ENCODE measurements at regions not wholly inside any gene's neighbourhood (a gene's known extent, or its start where the extent isn't known, plus 50 kb on each side); places are given as distances from the start of the nearest gene placed in this dataset.
"Not testable (repeated sequence)": the region's sequence is repeated elsewhere in the genome, so short reads cannot be mapped to it uniquely, and the experiment has no call there.

DNA sequence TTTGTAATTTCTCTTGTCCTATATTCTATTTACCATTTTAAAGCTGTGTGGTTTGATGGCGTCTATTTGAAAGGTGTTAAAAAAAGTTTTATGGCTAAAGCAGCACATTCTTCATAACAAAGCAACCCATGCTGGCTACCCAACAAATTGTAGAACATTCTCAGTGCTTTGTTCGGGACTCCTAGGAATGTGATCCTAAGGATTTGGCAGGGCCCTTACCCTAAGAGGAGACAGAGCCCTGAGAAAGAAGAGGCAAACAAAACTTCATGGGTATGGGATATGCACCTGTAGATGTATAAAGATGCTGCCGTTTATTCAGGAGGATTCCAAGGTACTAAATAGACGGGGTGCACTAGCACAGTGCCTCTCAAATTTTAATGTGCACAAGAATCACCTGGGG, 370.8 kb upstream of the DIPK2B start:
- Histone ChIP-seq H3K4me1 (ENCODE audit: control insufficient read depth, insufficient read depth, low read length) (peaks cover 3% of the 10 kb centered on the region; the same call in 1 of the 2 replicates), H3K27ac (ENCODE audit: low read depth, low read length) (no peak overlapping the region), H3K27me3 (ENCODE audit: control insufficient read depth, insufficient read depth, low read length) (no peaks in the 10 kb centered on the region), H3K9ac (ENCODE audit: low read length) (no peak overlapping the region), H3K36me3 (ENCODE audit: control insufficient read depth, insufficient read depth, low read length) (no peaks in the 10 kb centered on the region), H3K4me3 (ENCODE audit: low read depth, low read length) (no peak overlapping the region), H3K9me3 (ENCODE audit: control insufficient read depth, insufficient read depth, low read depth, low read length) (no peaks in the 10 kb centered on the region; the same call in 1 of the 2 replicates)

DNA sequence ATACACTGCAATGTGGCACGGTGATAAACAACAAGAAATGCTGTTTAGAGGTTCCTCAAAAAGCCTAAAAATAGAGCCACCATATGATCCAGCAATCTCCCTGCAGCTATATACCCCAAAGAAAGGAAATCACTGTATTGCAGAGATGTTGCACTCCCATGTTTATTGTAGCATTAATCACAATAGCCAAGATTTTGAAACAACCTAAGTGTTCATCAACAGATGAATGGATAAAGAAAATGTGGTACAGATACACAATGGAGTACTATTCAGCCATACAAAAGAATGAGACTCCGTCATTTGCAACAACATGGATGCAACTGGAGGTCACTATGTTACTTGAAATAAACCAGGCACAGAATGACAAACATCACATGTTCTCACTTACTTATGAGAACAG, 365.8 kb upstream of the DIPK2B start:
- H3K4me3 ChIP-seq (ENCODE audit: low read depth, low read length) = no peak overlapping the region
- no peak overlapping the region for H3K9ac ChIP-seq (ENCODE audit: low read length)
- H3K27ac ChIP-seq (ENCODE audit: low read depth, low read length) = no peak overlapping the region
- H3K4me1 ChIP-seq (ENCODE audit: control insufficient read depth, insufficient read depth, low read length) = no peaks in the 10 kb centered on the region
- H3K36me3 ChIP-seq (ENCODE audit: control insufficient read depth, insufficient read depth, low read length) = no peaks in the 10 kb centered on the region
- H3K27me3 ChIP-seq (ENCODE audit: control insufficient read depth, insufficient read depth, low read length) = no peaks in the 10 kb centered on the region
- H3K9me3 ChIP-seq (ENCODE audit: control insufficient read depth, insufficient read depth, low read depth, low read length) = peaks cover 2% of the 10 kb centered on the region; the same call in 1 of the 2 replicates

DNA sequence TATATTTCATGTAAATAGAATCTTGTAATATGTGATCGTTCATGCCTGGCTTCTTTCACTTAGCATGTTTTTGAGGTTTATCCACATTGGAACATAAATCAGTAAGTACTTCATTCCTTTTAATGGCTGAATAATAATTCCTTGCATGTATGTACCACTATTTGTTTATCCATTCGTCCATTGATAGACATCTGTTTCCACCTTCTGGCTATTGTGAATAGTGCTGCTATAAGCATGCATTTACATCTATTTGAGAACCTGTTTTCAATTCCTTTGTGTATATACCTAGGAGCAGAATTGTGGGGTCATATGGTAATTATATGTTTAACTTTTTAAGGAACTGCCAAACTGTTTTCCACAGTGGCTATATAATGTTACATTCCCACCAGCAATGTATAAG, 356.7 kb upstream of the DIPK2B start:
- no peaks in the 10 kb centered on the region for H3K36me3 ChIP-seq (ENCODE audit: control insufficient read depth, insufficient read depth, low read length)
- H3K9me3 ChIP-seq (ENCODE audit: control insufficient read depth, insufficient read depth, low read depth, low read length) = no peaks in the 10 kb centered on the region; the same call in 1 of the 2 replicates
- no peaks in the 10 kb centered on the region for H3K4me1 ChIP-seq (ENCODE audit: control insufficient read depth, insufficient read depth, low read length)
- no peaks in the 10 kb centered on the region; the same call in 1 of the 2 replicates for H3K27me3 ChIP-seq (ENCODE audit: control insufficient read depth, insufficient read depth, low read length)
- no peak overlapping the region for H3K9ac ChIP-seq (ENCODE audit: low read length)
- H3K27ac ChIP-seq (ENCODE audit: low read depth, low read length) = no peak overlapping the region
- H3K4me3 ChIP-seq (ENCODE audit: low read depth, low read length) = no peak overlapping the region

DNA sequence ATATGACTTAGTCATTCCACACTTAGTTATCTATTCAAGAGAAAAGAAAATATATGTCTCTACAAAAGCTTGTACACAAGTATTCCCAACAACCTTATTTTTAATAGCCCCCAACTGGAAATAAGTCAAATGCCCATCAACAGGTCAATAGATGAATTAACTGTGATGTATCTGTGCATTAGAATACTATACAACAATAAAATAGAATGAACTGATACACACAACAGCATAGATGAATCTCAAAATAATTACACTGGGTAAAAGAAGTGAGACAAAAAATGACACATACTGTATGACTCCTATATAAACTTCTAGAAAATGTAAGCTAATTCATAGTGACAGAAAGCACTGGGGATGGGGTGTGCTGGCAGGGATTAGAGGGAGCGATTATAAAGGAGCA, 354.1 kb upstream of the DIPK2B start:
- H3K4me1 ChIP-seq (ENCODE audit: control insufficient read depth, insufficient read depth, low read length) = no peaks in the 10 kb centered on the region
- no peaks in the 10 kb centered on the region for H3K36me3 ChIP-seq (ENCODE audit: control insufficient read depth, insufficient read depth, low read length)
- no peaks in the 10 kb centered on the region; the same call in 1 of the 2 replicates for H3K27me3 ChIP-seq (ENCODE audit: control insufficient read depth, insufficient read depth, low read length)
- H3K27ac ChIP-seq (ENCODE audit: low read depth, low read length) = no peak overlapping the region
- no peak overlapping the region for H3K9ac ChIP-seq (ENCODE audit: low read length)
- no peak overlapping the region for H3K4me3 ChIP-seq (ENCODE audit: low read depth, low read length)
- no peaks in the 10 kb centered on the region for H3K9me3 ChIP-seq (ENCODE audit: control insufficient read depth, insufficient read depth, low read depth, low read length)

DNA sequence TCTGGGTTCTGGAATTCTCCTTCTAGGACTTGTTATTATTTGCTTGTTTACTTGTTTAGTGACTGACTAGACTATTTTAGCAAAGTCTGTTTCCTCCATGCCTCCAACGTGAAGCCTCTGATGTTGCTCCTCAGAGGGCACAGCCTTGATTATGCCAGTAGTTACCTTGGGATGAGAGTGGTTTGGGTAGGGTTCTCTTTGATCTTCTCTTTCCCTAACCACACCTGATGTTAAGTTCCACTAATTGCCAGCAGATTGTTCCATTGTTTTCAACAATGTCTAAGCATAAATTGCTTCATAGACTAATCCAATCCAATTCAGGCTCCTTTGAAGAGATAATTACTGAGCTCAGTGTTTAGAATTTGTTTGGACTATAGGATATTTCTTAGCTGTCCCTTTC, 352.7 kb upstream of the DIPK2B start:
- no peak overlapping the region for H3K27ac ChIP-seq (ENCODE audit: low read depth, low read length)
- peaks cover 4% of the 10 kb centered on the region; the same call in 1 of the 2 replicates for H3K9me3 ChIP-seq (ENCODE audit: control insufficient read depth, insufficient read depth, low read depth, low read length)
- no peaks in the 10 kb centered on the region for H3K4me1 ChIP-seq (ENCODE audit: control insufficient read depth, insufficient read depth, low read length)
- H3K4me3 ChIP-seq (ENCODE audit: low read depth, low read length) = no peak overlapping the region
- no peak overlapping the region for H3K9ac ChIP-seq (ENCODE audit: low read length)
- no peaks in the 10 kb centered on the region; the same call in 1 of the 2 replicates for H3K27me3 ChIP-seq (ENCODE audit: control insufficient read depth, insufficient read depth, low read length)
- no peaks in the 10 kb centered on the region for H3K36me3 ChIP-seq (ENCODE audit: control insufficient read depth, insufficient read depth, low read length)

DNA sequence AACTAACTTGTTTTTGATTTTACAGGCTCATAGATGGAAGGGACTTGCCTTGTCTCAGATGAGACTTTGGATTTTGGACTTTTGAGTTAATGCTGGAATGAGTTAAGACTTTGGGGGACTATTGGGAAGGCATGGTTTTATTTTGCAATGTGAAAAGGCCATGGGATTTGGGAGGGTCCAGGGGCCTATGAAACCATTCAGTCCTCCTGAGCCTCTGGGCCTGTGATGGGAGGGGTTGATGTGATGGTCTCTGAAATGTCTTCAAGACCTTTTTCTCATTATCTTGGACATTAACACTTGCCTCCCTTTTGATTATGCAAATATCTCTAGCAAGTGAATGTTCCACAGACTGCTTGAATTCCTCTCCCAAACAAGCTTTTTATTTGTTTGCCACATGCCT, 346.0 kb upstream of the DIPK2B start:
- H3K4me3 ChIP-seq (ENCODE audit: low read depth, low read length); H3K27me3 ChIP-seq (ENCODE audit: control insufficient read depth, insufficient read depth, low read length); H3K36me3 ChIP-seq (ENCODE audit: control insufficient read depth, insufficient read depth, low read length); H3K27ac ChIP-seq (ENCODE audit: low read depth, low read length); H3K4me1 ChIP-seq (ENCODE audit: control insufficient read depth, insufficient read depth, low read length); H3K9ac ChIP-seq (ENCODE audit: low read length): not testable (repeated sequence)
- peaks cover 43% of the 10 kb centered on the region for H3K9me3 ChIP-seq (ENCODE audit: control insufficient read depth, insufficient read depth, low read depth, low read length)

DNA sequence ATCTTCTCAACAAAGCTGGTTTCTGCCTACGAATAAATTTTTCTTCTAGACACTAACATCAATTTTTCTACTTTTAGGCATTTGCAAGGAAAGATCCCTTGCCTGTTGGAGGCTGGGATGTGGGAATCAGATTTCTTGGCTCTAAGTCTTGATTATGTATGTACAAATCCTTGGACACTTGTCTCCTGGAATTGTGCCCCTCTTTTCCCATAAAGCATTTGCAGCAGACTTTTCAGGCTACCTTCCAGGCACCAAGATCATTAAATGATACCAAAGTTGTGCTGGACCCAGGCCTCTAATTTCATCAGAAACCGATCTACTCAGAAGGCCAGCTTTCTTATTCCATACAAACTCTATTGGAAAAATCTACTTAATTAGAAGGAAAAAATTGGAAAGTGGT, 339.5 kb upstream of the DIPK2B start:
- Histone ChIP-seq H3K36me3 (ENCODE audit: control insufficient read depth, insufficient read depth, low read length) (no peaks in the 10 kb centered on the region), H3K27me3 (ENCODE audit: control insufficient read depth, insufficient read depth, low read length) (no peaks in the 10 kb centered on the region), H3K27ac (ENCODE audit: low read depth, low read length) (no peak overlapping the region), H3K9ac (ENCODE audit: low read length) (no peak overlapping the region), H3K4me3 (ENCODE audit: low read depth, low read length) (no peak overlapping the region), H3K4me1 (ENCODE audit: control insufficient read depth, insufficient read depth, low read length) (no peaks in the 10 kb centered on the region), H3K9me3 (ENCODE audit: control insufficient read depth, insufficient read depth, low read depth, low read length) (peaks cover 12% of the 10 kb centered on the region)

DNA sequence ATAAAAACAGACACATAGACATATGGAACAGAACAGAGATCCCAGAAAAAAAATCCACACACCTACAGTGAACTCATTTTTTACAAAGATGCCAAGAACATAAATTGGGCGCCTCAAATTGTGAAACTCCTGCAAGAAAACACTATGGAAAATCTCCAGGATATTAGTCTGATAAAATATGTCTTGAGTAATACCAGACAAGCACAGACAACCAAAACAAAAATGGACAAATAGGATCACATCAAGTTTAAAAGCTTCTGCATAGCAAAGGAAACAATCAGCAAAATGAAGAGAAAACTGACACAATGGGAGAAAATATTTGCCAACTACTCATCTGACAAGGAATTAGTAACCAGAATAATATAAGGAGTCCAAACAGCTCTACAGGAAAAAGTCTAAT, 337.3 kb upstream of the DIPK2B start:
- no peak overlapping the region for H3K9ac ChIP-seq (ENCODE audit: low read length)
- H3K4me1 ChIP-seq (ENCODE audit: control insufficient read depth, insufficient read depth, low read length) = no peaks in the 10 kb centered on the region
- peaks cover 10% of the 10 kb centered on the region for H3K9me3 ChIP-seq (ENCODE audit: control insufficient read depth, insufficient read depth, low read depth, low read length)
- no peak overlapping the region for H3K4me3 ChIP-seq (ENCODE audit: low read depth, low read length)
- no peaks in the 10 kb centered on the region for H3K27me3 ChIP-seq (ENCODE audit: control insufficient read depth, insufficient read depth, low read length)
- H3K36me3 ChIP-seq (ENCODE audit: control insufficient read depth, insufficient read depth, low read length) = no peaks in the 10 kb centered on the region
- H3K27ac ChIP-seq (ENCODE audit: low read depth, low read length) = no peak overlapping the region

DNA sequence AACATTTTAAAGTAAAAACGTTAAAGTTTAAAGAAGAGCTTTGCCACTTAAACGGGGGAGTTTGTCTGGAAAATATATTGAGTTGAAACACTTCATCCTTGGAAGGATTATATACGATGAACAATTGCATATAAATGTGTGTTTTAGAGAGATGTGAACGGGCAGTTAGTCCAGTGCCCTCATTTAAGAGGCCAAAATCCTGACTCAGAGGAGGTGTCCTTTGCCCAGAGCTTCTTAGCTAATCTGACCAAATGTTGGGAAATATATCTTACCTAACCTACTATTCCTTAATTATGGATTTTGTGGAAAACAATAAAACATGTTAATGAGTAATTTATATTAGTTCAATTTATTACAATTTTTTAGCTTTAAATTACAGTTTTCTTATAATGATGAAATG, 327.2 kb upstream of the DIPK2B start:
- Histone ChIP-seq H3K9ac (ENCODE audit: low read length) (no peak overlapping the region), H3K36me3 (ENCODE audit: control insufficient read depth, insufficient read depth, low read length) (no peaks in the 10 kb centered on the region), H3K27ac (ENCODE audit: low read depth, low read length) (no peak overlapping the region), H3K4me1 (ENCODE audit: control insufficient read depth, insufficient read depth, low read length) (no peaks in the 10 kb centered on the region), H3K9me3 (ENCODE audit: control insufficient read depth, insufficient read depth, low read depth, low read length) (peaks cover 4% of the 10 kb centered on the region; the same call in 1 of the 2 replicates), H3K4me3 (ENCODE audit: low read depth, low read length) (no peak overlapping the region), H3K27me3 (ENCODE audit: control insufficient read depth, insufficient read depth, low read length) (no peaks in the 10 kb centered on the region)

DNA sequence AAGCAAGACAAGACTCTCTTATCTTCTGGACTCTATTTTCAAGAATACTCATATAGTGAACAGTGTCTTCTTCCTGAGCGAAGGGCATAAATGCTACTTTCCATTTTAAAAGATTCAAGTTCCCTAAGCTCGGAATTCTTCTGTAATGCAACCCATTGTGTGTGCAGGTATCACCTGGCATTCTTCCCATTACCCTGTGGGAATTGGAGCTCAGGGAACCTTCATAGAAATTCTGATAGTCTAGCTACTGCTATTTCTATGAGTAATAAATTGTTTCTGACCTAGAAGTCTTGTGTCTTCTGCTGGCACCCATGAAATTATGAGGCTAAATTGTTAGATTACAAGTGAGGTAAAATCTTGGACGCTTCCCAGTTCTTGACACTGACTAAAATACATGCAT, 324.1 kb upstream of the DIPK2B start:
- H3K4me1 ChIP-seq (ENCODE audit: control insufficient read depth, insufficient read depth, low read length) = no peaks in the 10 kb centered on the region
- H3K9me3 ChIP-seq (ENCODE audit: control insufficient read depth, insufficient read depth, low read depth, low read length) = peaks cover 4% of the 10 kb centered on the region; the same call in 1 of the 2 replicates
- H3K36me3 ChIP-seq (ENCODE audit: control insufficient read depth, insufficient read depth, low read length) = no peaks in the 10 kb centered on the region
- H3K27me3 ChIP-seq (ENCODE audit: control insufficient read depth, insufficient read depth, low read length) = no peaks in the 10 kb centered on the region
- no peak overlapping the region for H3K4me3 ChIP-seq (ENCODE audit: low read depth, low read length)
- H3K9ac ChIP-seq (ENCODE audit: low read length) = no peak overlapping the region
- no peak overlapping the region for H3K27ac ChIP-seq (ENCODE audit: low read depth, low read length)

DNA sequence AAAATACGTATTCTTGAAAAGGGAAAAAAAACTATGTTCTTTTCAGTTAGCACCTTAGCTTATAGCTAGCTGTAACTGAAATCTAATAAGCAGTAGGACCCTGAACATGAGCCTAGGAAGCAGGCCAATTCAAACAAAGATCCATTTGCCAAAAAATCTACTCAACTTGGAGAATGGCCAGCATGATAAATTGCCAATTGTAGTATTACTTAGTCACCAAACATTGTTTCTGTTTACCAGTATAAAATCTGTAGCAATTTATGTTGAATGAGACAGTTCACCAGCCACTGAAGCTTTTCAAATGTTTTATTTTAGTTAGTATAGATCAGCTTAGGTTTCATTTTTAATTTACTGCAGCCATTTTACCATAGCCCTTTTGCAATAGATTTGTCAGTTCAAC, 323.6 kb upstream of the DIPK2B start:
- no peak overlapping the region for H3K9ac ChIP-seq (ENCODE audit: low read length)
- no peaks in the 10 kb centered on the region for H3K4me1 ChIP-seq (ENCODE audit: control insufficient read depth, insufficient read depth, low read length)
- H3K27me3 ChIP-seq (ENCODE audit: control insufficient read depth, insufficient read depth, low read length) = no peaks in the 10 kb centered on the region
- no peaks in the 10 kb centered on the region for H3K36me3 ChIP-seq (ENCODE audit: control insufficient read depth, insufficient read depth, low read length)
- peaks cover 4% of the 10 kb centered on the region; the same call in 1 of the 2 replicates for H3K9me3 ChIP-seq (ENCODE audit: control insufficient read depth, insufficient read depth, low read depth, low read length)
- no peak overlapping the region for H3K4me3 ChIP-seq (ENCODE audit: low read depth, low read length)
- H3K27ac ChIP-seq (ENCODE audit: low read depth, low read length) = no peak overlapping the region

DNA sequence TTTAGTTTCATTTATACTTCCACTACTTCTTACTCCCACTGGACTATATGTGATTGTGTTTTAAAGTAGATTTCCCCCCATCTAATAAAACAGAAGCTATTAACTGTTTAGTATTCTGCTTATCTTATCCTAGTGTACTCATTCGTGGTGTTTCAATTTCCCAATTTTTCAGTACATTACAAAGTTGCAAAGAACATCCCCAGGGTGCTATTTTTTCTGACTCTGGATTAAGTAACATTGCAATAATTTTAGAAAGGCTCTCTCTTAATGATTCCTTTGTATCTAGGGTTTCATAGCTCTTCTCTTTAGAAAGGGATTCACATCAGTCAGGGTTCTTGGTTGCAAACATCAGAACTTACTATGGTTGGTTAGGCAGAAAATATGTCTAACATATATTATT, 317.9 kb upstream of the DIPK2B start:
- H3K27ac ChIP-seq (ENCODE audit: low read depth, low read length) = no peak overlapping the region

More for the DNA sequence above, 317.9 kb upstream of the DIPK2B start:
- Histone ChIP-seq H3K4me3 (ENCODE audit: low read depth, low read length) (no peak overlapping the region), H3K27me3 (ENCODE audit: control insufficient read depth, insufficient read depth, low read length) (no peaks in the 10 kb centered on the region), H3K9ac (ENCODE audit: low read length) (no peak overlapping the region), H3K4me1 (ENCODE audit: control insufficient read depth, insufficient read depth, low read length) (no peaks in the 10 kb centered on the region), H3K36me3 (ENCODE audit: control insufficient read depth, insufficient read depth, low read length) (no peaks in the 10 kb centered on the region), H3K9me3 (ENCODE audit: control insufficient read depth, insufficient read depth, low read depth, low read length) (no peaks in the 10 kb centered on the region)

All from HUES6 (cell line).